ENCODE measurements at regions not wholly inside any gene's neighbourhood (a gene's known extent, or its start where the extent isn't known, plus 50 kb on each side); places are given as distances from the start of the nearest gene placed in this dataset.

GRCh38 chr20:10868299-10868698 lies 194.5 kb upstream of the JAG1 start:
- TF ChIP-seq CTCF (IDR thresholded peaks at IDR 0.05; ENCODE audit: low read depth, low read length) (no peak), EZH2phosphoT487 (IDR thresholded peaks at IDR 0.05; ENCODE audit: low read depth) (no peak)

All from OCI-LY3 (cell line).